ENCODE measurements at regions not wholly inside any gene's neighbourhood (a gene's known extent, or its start where the extent isn't known, plus 50 kb on each side); places are given as distances from the start of the nearest gene placed in this dataset.

DNA sequence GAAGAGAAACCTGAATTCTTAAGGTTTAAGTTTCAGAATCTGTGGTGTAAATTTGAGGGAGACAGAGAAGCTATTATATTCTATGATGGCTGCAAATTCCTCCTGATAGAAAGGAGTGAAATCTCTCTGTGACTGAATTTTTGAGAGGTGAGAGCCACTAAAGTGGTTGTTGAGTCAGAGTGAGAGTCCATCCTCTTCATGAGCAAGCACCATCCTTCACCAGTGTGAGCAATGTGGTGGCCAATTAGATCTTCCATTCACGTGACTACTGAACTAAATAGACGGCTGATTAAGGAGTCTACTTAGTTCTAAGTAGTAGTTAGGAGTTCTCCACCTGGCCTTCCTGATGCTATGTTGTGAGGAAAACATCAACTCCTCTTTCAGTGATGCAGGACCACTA is 147.8 kb upstream of the CCNH start:
- TF ChIP-seq, protein P1, sequence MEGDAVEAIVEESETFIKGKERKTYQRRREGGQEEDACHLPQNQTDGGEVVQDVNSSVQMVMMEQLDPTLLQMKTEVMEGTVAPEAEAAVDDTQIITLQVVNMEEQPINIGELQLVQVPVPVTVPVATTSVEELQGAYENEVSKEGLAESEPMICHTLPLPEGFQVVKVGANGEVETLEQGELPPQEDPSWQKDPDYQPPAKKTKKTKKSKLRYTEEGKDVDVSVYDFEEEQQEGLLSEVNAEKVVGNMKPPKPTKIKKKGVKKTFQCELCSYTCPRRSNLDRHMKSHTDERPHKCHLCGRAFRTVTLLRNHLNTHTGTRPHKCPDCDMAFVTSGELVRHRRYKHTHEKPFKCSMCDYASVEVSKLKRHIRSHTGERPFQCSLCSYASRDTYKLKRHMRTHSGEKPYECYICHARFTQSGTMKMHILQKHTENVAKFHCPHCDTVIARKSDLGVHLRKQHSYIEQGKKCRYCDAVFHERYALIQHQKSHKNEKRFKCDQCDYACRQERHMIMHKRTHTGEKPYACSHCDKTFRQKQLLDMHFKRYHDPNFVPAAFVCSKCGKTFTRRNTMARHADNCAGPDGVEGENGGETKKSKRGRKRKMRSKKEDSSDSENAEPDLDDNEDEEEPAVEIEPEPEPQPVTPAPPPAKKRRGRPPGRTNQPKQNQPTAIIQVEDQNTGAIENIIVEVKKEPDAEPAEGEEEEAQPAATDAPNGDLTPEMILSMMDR (IDR thresholded peaks at IDR 0.05) = no peak
- no peak for TF ChIP-seq EZH2 (IDR thresholded peaks at IDR 0.05; ENCODE audit: borderline replicate concordance, insufficient read depth, low read depth, low read length, poor library complexity, severe bottlenecking)

Data from B cell (primary cell).